Osteocyte (in vitro differentiated cells): ENCODE measurements at regions not wholly inside any gene's neighbourhood (a gene's known extent, or its start where the extent isn't known, plus 50 kb on each side); places are given as distances from the start of the nearest gene placed in this dataset.
A peak's percentile ranks its signal among the peaks of the same experiment; 100 is the strongest.

Experiments used
- DNase-seq: peaks from one replicate; pipeline ENCODE4 v3.0.0; 2021; ENCODE audit warnings: mixed read lengths; ENCODE audit not compliant: unreplicated experiment; ENCODE audit errors: extremely low spot score
- H3K27ac Mint-ChIP-seq: one replicate; pipeline ENCODE4 v1.8.0; 2021; ENCODE audit warnings: mild to moderate bottlenecking, mixed read lengths; ENCODE audit not compliant: unreplicated experiment
- H3K27me3 Mint-ChIP-seq: one replicate; pipeline ENCODE4 v1.8.0; 2021; ENCODE audit warnings: mixed read lengths; ENCODE audit not compliant: unreplicated experiment
- H3K36me3 Mint-ChIP-seq: one replicate; pipeline ENCODE4 v1.8.0; 2021; ENCODE audit warnings: mixed read lengths; ENCODE audit not compliant: unreplicated experiment
- H3K4me1 Mint-ChIP-seq: one replicate; pipeline ENCODE4 v1.8.0; 2021; ENCODE audit warnings: mixed read lengths; ENCODE audit not compliant: unreplicated experiment
- H3K4me3 Mint-ChIP-seq: one replicate; pipeline ENCODE4 v1.8.0; 2021; ENCODE audit warnings: mild to moderate bottlenecking, moderate library complexity, mixed read lengths; ENCODE audit not compliant: unreplicated experiment
- H3K9me3 Mint-ChIP-seq: one replicate; pipeline ENCODE4 v1.8.0; 2021; ENCODE audit warnings: mixed read lengths; ENCODE audit not compliant: unreplicated experiment
- TF ChIP-seq, protein P1 (sequence below): fragments of 200-600 bp; sonication (generic); IDR thresholded peaks from 2 replicates; pipeline ENCODE4 v1.5.0; 2021; ENCODE audit warnings: antibody characterized with exemption, mild to moderate bottlenecking, moderate library complexity

DNA sequence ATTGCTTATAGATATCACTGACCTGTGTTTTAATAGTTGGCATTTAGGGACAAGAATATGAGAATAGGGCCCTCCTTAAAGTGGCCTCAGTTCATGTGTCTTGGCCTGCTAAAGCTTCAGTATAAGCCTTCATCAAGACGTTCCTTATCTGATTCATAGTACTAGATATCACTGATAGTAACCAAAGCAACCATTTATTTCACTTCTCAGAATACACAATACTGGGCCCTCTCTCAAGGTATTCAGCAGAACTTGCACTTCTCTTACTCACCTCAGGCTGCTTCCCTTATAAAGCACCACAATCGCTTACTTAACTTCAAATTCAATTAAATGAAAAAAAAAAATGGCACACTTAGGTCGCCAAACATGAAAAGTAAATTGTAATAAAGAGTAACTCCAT, 259.4 kb upstream of the PCDH7 start:
- H3K27ac Mint-ChIP-seq = no peak overlapping the region
- H3K4me1 Mint-ChIP-seq = no peaks in the 10 kb centered on the region
- no peaks in the 10 kb centered on the region for H3K36me3 Mint-ChIP-seq
- no peak overlapping the region for H3K4me3 Mint-ChIP-seq
- no peak for DNase-seq
- peaks cover 4% of the 10 kb centered on the region for H3K9me3 Mint-ChIP-seq
- H3K27me3 Mint-ChIP-seq = no peaks in the 10 kb centered on the region
- TF ChIP-seq, protein P1, sequence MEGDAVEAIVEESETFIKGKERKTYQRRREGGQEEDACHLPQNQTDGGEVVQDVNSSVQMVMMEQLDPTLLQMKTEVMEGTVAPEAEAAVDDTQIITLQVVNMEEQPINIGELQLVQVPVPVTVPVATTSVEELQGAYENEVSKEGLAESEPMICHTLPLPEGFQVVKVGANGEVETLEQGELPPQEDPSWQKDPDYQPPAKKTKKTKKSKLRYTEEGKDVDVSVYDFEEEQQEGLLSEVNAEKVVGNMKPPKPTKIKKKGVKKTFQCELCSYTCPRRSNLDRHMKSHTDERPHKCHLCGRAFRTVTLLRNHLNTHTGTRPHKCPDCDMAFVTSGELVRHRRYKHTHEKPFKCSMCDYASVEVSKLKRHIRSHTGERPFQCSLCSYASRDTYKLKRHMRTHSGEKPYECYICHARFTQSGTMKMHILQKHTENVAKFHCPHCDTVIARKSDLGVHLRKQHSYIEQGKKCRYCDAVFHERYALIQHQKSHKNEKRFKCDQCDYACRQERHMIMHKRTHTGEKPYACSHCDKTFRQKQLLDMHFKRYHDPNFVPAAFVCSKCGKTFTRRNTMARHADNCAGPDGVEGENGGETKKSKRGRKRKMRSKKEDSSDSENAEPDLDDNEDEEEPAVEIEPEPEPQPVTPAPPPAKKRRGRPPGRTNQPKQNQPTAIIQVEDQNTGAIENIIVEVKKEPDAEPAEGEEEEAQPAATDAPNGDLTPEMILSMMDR = no peak

DNA sequence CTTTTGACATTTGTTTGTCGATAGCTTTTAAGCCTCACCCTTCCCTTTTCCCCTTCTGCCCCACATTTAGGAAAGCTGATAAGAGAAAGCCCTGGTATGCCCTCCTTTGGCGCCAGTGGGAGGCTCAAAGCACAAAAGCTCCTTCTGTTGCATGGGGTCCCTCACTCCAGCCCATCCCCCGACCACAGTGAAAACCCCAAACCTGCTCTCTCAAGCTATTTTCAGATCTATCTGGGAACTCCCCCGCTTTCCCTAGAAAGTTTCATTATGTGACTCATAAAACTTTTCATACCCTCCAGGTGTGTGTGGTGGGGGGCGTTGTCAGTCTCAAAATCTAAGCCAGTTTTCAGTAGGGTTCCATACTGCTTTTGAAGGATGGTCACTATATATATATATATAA, 259.0 kb upstream of the PCDH7 start:
- Mint-ChIP-seq H3K27me3 (no peaks in the 10 kb centered on the region), H3K9me3 (no peaks in the 10 kb centered on the region), H3K4me3 (no peak overlapping the region), H3K36me3 (no peaks in the 10 kb centered on the region), H3K4me1 (no peaks in the 10 kb centered on the region), H3K27ac (no peak overlapping the region)
- TF ChIP-seq, protein P1 = no peak
- DNase-seq = peak; percentile 59

DNA sequence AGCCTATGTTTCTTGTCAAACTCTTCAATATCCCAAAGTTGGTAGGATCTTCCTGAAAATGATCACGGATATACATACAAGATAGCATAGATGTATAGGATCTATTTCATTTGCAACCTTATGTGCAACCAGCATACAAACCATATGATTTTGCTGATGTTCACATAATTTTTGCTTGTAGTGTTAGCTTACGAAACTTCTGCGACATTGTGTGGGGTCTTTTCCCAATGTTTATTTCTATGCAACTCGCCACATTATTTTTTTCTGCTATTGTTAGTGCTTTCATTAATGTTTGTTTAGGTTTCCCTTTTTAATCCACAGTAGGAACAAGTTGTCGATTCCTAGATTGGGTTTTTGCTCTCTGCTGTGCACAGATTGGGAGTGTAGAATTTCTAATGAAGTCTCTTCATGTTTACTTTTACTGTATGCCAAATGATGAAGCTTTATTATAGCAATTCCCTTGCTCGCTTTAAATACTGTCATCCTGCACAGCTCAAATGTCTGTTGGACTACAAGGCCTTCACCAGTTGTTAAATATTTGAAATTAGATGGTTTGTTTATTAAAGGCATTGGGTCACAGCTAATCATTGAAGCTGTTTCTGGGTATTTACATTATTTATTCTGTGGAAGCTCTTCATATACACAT, 257.6 kb upstream of the PCDH7 start:
- H3K4me1 Mint-ChIP-seq = no peaks in the 10 kb centered on the region
- H3K36me3 Mint-ChIP-seq = no peaks in the 10 kb centered on the region
- DNase-seq = no peak
- TF ChIP-seq, protein P1 = no peak
- H3K4me3 Mint-ChIP-seq = no peak overlapping the region
- no peak overlapping the region for H3K27ac Mint-ChIP-seq
- no peaks in the 10 kb centered on the region for H3K27me3 Mint-ChIP-seq
- no peaks in the 10 kb centered on the region for H3K9me3 Mint-ChIP-seq

DNA sequence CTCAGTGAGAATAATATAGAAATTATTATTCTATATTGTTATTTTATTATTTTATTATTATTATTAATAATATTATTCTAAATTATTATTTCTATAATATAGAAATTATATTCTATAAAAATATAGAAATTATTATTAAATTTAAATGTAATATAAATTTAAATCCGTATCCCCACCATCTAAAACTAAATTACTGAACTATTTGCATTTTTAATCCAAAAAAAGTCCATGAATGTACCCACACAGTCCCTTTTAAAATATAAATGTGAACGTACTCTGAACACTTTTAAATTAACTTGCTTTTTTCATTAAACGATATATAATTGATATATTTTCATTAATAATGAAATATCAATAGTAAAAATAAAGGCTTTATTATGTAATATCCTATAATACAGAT, 248.3 kb upstream of the PCDH7 start:
- H3K9me3 Mint-ChIP-seq = no peaks in the 10 kb centered on the region
- H3K27ac Mint-ChIP-seq = no peak overlapping the region
- H3K27me3 Mint-ChIP-seq = no peaks in the 10 kb centered on the region
- H3K36me3 Mint-ChIP-seq = no peaks in the 10 kb centered on the region
- TF ChIP-seq, protein P1 = no peak
- peaks cover 9% of the 10 kb centered on the region for H3K4me1 Mint-ChIP-seq
- no peak overlapping the region for H3K4me3 Mint-ChIP-seq
- no peak for DNase-seq

DNA sequence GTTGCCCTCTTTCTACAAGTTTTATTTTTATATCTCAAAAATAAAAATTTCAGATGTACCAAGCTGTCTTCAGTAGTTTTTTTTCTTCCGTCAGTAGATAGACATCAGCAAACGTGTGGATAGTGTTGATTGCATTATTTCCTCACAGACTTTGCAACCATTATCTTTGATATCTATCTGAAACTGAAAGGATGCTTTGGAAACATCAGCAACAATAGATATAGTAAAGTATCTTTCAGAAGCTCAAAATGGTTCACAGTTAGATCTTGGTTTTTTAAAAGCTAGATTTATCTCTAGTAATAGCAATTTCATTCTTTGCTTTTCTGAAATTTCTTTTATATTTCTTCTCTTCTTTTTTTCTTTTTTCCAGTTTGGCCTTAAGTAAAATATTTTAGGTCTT, 246.9 kb upstream of the PCDH7 start:
- Mint-ChIP-seq H3K27me3 (no peaks in the 10 kb centered on the region), H3K4me1 (peaks cover 9% of the 10 kb centered on the region), H3K4me3 (no peak overlapping the region), H3K9me3 (no peaks in the 10 kb centered on the region), H3K36me3 (no peaks in the 10 kb centered on the region), H3K27ac (no peak overlapping the region)
- TF ChIP-seq, protein P1 = no peak
- DNase-seq = no peak
